ENCODE measurements at regions not wholly inside any gene's neighbourhood (a gene's known extent, or its start where the extent isn't known, plus 50 kb on each side); places are given as distances from the start of the nearest gene placed in this dataset.

GRCh38 chr5:174384509-174384947, 339.0 kb downstream of the NSG2 start:
- TF ChIP-seq CTCF (conservative IDR thresholded peaks at IDR 0.05; ENCODE audit: low read length) (no peak), EZH2phosphoT487 (IDR thresholded peaks at IDR 0.05; ENCODE audit: borderline replicate concordance, low read depth, low read length) (no peak)

Measured in OCI-LY7 (cell line).